ENCODE measurements at regions not wholly inside any gene's neighbourhood (a gene's known extent, or its start where the extent isn't known, plus 50 kb on each side); places are given as distances from the start of the nearest gene placed in this dataset.
"Not testable (repeated sequence)": the region's sequence is repeated elsewhere in the genome, so short reads cannot be mapped to it uniquely, and the experiment has no call there.

DNA sequence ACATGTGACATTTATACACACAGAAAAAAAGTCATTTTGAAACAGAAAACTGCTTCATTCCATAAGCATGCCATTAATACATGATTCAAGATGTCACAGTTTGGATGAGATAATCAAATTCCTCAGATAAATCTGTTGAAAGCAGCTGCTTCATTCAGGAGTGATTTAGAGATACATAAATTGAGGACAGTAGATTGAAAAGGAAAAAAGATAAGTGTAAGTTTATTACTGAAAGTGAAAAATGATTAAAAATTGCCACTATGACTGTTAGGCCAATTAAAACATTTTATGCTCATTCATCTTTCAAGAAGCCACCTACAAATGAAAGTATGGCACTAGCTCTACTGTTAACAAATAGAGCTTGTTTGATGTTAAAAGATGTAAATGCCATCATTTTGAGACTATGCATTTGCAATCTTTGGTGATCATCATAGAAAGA, 136.9 kb upstream of the CDK6 start:
- DNase-seq (ENCODE audit: low read depth): no peak

- no peak for DNase-seq (ENCODE audit: low read depth)
Measured at GRCh38 chr7:92972441-92972840, 136.1 kb upstream of the CDK6 start.

- DNase-seq (ENCODE audit: low read depth): no peak
Measured at GRCh38 chr7:92969061-92969460, 132.7 kb upstream of the CDK6 start.

- DNase-seq (ENCODE audit: low read depth): no peak
Measured at GRCh38 chr7:92968502-92968901, 132.1 kb upstream of the CDK6 start.

DNA sequence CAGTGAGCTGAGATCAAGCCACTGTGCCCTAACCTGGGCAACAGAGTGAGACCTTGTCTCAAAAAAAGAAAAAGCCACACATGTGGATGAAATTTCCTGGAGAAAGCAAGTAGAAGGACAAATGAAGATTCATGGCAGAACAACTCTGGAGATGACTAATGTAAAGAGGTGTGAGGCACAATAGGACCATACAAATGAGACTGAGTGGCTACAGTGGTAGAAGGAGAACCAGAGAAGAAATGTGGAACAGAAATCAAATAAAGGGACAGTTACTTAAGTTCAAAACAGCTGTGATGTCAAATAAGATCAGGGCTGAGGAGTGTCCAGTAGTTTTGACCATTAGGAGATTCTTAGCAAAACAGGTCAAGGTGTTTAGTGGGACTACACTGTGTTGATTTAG, 130.9 kb upstream of the CDK6 start:
- no peak for DNase-seq (ENCODE audit: low read depth)

- no peak for DNase-seq (ENCODE audit: low read depth)
Measured at GRCh38 chr7:92964141-92964540, 127.8 kb upstream of the CDK6 start.

- no peak for DNase-seq (ENCODE audit: low read depth)
Measured at GRCh38 chr7:92963566-92963965, 127.2 kb upstream of the CDK6 start.

DNA sequence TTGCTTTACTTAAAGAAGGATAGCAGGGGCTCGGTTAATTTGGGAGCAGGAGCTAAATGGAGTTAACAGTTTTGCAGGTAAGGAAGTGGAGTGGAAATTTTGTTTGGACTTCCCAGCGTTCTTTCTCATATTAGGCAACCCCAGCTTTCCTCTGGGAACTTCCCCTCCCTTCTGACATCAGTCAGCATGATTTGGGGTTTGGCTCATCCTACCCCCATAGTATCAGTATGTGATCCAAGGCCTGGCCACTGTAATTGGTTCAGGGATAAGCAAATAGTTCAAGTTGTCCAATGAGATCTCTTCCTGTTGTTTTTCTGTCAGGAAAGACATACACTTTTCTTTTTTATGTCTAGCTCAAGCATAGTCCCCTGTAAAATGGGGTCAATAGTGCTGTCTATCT, 125.6 kb upstream of the CDK6 start:
- DNase-seq (ENCODE audit: low read depth): no peak

- DNase-seq (ENCODE audit: low read depth): no peak
Measured at GRCh38 chr7:92956575-92956974, 120.2 kb upstream of the CDK6 start.

- no peak for DNase-seq (ENCODE audit: low read depth)
Measured at GRCh38 chr7:92955081-92955480, 118.7 kb upstream of the CDK6 start.

- DNase-seq (ENCODE audit: low read depth): no peak
Measured at GRCh38 chr7:92953657-92954056, 117.3 kb upstream of the CDK6 start.

DNA sequence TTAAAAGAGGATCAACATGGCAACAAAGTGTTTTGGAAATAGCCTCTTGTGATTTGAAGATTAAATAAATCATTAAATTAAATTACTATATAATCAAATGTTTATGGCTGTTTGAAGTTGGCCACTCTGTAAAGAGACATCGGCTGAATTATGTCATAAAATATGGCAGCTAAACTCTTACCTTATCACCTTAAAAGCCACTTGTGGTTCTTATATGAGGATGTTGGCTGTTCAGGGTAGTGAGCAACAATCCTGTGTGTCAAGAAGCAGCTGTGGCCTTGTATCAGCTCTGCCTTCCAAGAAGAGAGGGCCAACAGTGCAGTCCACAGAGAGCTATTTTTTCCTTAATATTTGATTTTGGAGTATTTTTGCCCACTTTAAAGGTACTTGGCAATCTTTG, 113.4 kb upstream of the CDK6 start:
- no peak for DNase-seq (ENCODE audit: low read depth)

GRCh38 chr7:92945840-92946239, 109.5 kb upstream of the CDK6 start:
- DNase-seq (ENCODE audit: low read depth): no peak

- no peak for DNase-seq (ENCODE audit: low read depth)
Measured at GRCh38 chr7:92944633-92945032, 108.3 kb upstream of the CDK6 start.

DNA sequence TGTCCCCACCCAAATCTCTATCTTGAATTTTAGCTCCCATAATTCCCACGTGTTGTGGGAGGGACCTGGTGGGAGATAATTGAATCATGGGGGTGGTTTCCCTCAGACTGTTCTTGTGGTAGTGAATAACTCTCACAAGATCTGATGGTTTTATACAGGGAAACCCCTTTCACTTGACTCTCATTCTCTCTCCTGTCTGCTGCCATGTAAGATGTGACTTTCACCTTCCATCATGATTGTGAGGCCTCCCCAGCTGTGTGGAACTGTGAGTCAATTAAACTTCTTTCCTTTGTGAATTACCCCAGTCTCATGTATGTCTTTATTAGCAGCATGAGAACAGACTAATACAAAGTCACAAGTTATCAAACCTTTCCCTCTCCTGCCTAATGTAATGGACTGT, 106.3 kb upstream of the CDK6 start:
- not testable (repeated sequence) for DNase-seq (ENCODE audit: low read depth)

GRCh38 chr7:92939666-92940360, 103.4 kb upstream of the CDK6 start:
- DNase-seq (ENCODE audit: low read depth): no peak

- no peak for DNase-seq (ENCODE audit: low read depth)
Measured at GRCh38 chr7:92934096-92934495, 97.7 kb upstream of the CDK6 start.

GRCh38 chr7:92932450-92932849, 96.1 kb upstream of the CDK6 start:
- no peak for DNase-seq (ENCODE audit: low read depth)

DNA sequence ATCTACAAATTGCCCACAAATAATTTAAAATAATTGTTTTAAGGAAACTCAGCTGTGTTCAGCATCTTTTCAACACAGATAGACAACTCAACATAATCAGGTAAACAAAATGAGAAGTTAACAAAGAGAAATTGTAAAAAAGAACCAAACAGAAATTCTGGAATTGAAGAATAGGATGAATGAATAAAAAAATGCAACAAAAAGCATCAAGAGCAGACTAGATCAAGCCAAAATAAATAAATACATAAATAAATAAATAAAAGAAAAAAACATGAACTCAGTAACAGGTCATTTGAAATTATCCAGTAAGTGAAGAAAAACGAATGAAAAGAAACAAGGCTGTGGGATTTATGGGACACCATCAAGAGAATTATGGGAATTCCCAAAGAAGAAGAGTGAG, 94.0 kb upstream of the CDK6 start:
- no peak for DNase-seq (ENCODE audit: low read depth)

- DNase-seq (ENCODE audit: low read depth): no peak
Measured at GRCh38 chr7:92926697-92927044, 90.3 kb upstream of the CDK6 start.

DNA sequence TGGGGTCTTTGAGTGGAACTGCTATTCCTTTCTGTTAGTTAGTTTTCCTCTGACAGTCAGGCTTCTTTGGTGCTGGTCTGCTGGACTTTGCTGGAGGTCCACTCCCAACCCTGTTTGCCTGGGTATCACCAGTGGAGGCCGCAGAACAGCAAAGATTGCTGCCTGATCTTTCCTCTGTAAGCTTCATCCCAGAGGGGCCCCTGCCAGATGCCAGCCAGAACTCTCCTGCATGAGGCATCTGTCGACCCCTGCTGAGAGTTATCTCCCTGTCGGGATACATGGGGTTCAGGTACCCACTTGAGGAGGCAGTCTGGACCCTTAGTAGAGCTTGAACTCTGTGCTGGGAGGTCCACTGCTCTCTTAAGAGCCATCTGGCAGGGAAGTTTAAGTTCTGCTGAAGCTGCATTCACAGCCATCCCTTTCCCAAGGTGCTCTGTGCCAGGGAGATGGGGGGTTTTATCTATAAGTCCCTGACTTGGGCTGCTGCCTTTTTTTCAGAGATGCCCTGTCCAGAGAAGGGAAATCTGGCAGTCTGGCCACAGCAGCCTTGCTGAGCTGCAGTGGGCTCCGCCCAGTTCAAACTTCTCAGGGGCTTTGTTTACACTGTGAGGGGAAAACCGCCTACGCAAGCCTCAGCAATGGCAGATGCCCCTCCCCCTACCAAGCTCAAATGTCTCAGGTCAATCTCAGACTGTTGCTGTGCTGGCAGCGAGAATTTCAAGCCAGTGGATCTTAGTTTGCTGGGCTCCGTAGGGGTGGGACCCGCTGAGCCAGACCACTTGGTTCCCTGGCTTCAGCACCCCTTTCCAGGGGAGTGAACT, 89.7 kb upstream of the CDK6 start:
- no peak for DNase-seq (ENCODE audit: low read depth)

- DNase-seq (ENCODE audit: low read depth): no peak
Measured at GRCh38 chr7:92924800-92925199, 88.4 kb upstream of the CDK6 start.

GRCh38 chr7:92917230-92917629, 80.9 kb upstream of the CDK6 start:
- no peak for DNase-seq (ENCODE audit: low read depth)

GRCh38 chr7:92916770-92917224, 80.4 kb upstream of the CDK6 start:
- DNase-seq (ENCODE audit: low read depth): no peak

Measured in activated T-helper 1 cell treated with Interleukin-2 at 50 U/mL for 16 hours (primary cell).